ENCODE measurements at regions not wholly inside any gene's neighbourhood (a gene's known extent, or its start where the extent isn't known, plus 50 kb on each side); places are given as distances from the start of the nearest gene placed in this dataset.

GRCh38 chr4:22246847-22247246 lies 269.0 kb downstream of the ADGRA3 start:
- ATAC-seq (no peak), DNase-seq (no peak)
- no peaks in the 10 kb centered on the region for H3K27me3 ChIP-seq
- no peaks in the 10 kb centered on the region for H3K4me1 ChIP-seq
- no peaks in the 10 kb centered on the region for H3K9me3 ChIP-seq
- TF ChIP-seq CTCF (IDR thresholded peaks at IDR 0.05) (no peak), POLR2A (IDR thresholded peaks at IDR 0.05) (no peak)
- no peaks in the 10 kb centered on the region for H3K36me3 ChIP-seq
- H3K27ac ChIP-seq = no peak overlapping the region
- intact Hi-C loops (cut with DNase I) = no loop called here
- WGBS (ENCODE audit: insufficient coverage, low coverage, low lambda C conversion rate, missing lambda C conversion rate) = 43% methylated on average over 2 of the region's 2 CpGs
- no peak overlapping the region for H3K4me3 ChIP-seq

- TF ChIP-seq CTCF (IDR thresholded peaks at IDR 0.05) (no peak), POLR2A (IDR thresholded peaks at IDR 0.05) (no peak)
- 60% methylated on average over 2 of the region's 2 CpGs for WGBS (ENCODE audit: insufficient coverage, low coverage, low lambda C conversion rate, missing lambda C conversion rate)
- Histone ChIP-seq H3K36me3 (no peaks in the 10 kb centered on the region), H3K4me3 (no peak overlapping the region), H3K9me3 (no peaks in the 10 kb centered on the region), H3K27me3 (no peaks in the 10 kb centered on the region), H3K27ac (no peak overlapping the region), H3K4me1 (no peaks in the 10 kb centered on the region)
- ATAC-seq (no peak), DNase-seq (no peak)
- intact Hi-C loops (cut with DNase I) = no loop called here
Observed at GRCh38 chr4:22245294-22245693, 270.6 kb downstream of the ADGRA3 start.

GRCh38 chr4:22241415-22241814 lies 274.5 kb downstream of the ADGRA3 start:
- Histone ChIP-seq H3K9me3 (no peaks in the 10 kb centered on the region), H3K27me3 (no peaks in the 10 kb centered on the region), H3K27ac (no peak overlapping the region), H3K36me3 (no peaks in the 10 kb centered on the region), H3K4me1 (peaks cover 0 to 5% (median 2%) of the 10 kb centered on the region in 4 donors), H3K4me3 (no peak overlapping the region)
- TF ChIP-seq CTCF (IDR thresholded peaks at IDR 0.05) (no peak), POLR2A (IDR thresholded peaks at IDR 0.05) (no peak)
- intact Hi-C loops (cut with DNase I) = no loop called here
- WGBS (ENCODE audit: insufficient coverage, low coverage, low lambda C conversion rate, missing lambda C conversion rate) = 13% methylated on average over 2 of the region's 2 CpGs
- no peak for ATAC-seq
- DNase-seq = no peak

GRCh38 chr4:22240814-22241213 lies 275.1 kb downstream of the ADGRA3 start:
- H3K4me3 ChIP-seq = no peak overlapping the region
- ATAC-seq (no peak), DNase-seq (no peak)
- no peaks in the 10 kb centered on the region for H3K27me3 ChIP-seq
- H3K4me1 ChIP-seq = peaks cover 0 to 5% (median 2%) of the 10 kb centered on the region in 4 donors
- intact Hi-C loops (cut with DNase I) = no loop called here
- no peaks in the 10 kb centered on the region for H3K9me3 ChIP-seq
- TF ChIP-seq CTCF (IDR thresholded peaks at IDR 0.05) (no peak), POLR2A (IDR thresholded peaks at IDR 0.05) (no peak)
- 55% methylated on average over 4 of the region's 4 CpGs for WGBS (ENCODE audit: insufficient coverage, low coverage, low lambda C conversion rate, missing lambda C conversion rate)
- no peak overlapping the region for H3K27ac ChIP-seq
- H3K36me3 ChIP-seq = no peaks in the 10 kb centered on the region

- peak overlapping the region in 1 of 3 donors; percentile 40 for H3K27ac ChIP-seq
- peak overlapping the region in 2 of 3 donors; percentile 29 to 35 for H3K4me3 ChIP-seq
- ATAC-seq (peak in 3 of 4 donors; percentile 37 to 48 (median 46)), DNase-seq (peak in 1 of 3 donors; percentile 28)
- H3K4me1 ChIP-seq = peaks cover 0 to 5% (median 2%) of the 10 kb centered on the region in 4 donors
- 54% methylated on average over 5 of the region's 5 CpGs for WGBS (ENCODE audit: insufficient coverage, low coverage, low lambda C conversion rate, missing lambda C conversion rate)
- no peaks in the 10 kb centered on the region for H3K9me3 ChIP-seq
- H3K36me3 ChIP-seq = no peaks in the 10 kb centered on the region
- H3K27me3 ChIP-seq = no peaks in the 10 kb centered on the region
- TF ChIP-seq POLR2A (IDR thresholded peaks at IDR 0.05) (no peak), CTCF (IDR thresholded peaks at IDR 0.05) (peak in 3 of 4 donors; percentile 11 to 31 (median 16))
- intact Hi-C loops (cut with DNase I) = loop anchor here in 1 of 2 donors (10.0 kb wide), 1 partner anchor 146 kb away; no protein-coding TSS in a partner anchor
Observed at GRCh38 chr4:22238742-22239141, 277.1 kb downstream of the ADGRA3 start.
